KMS-11 (cell line): ENCODE measurements at regions not wholly inside any gene's neighbourhood (a gene's known extent, or its start where the extent isn't known, plus 50 kb on each side); places are given as distances from the start of the nearest gene placed in this dataset.

ENCODE experiments used
- H2AFZ ChIP-seq: fragments of 200-600 bp; sonication (generic); 2 replicates; pipeline ENCODE4 v1.6.1; 2016; ENCODE audit warnings: antibody characterized with exemption, mixed run types, low read depth
- H3K27ac ChIP-seq: fragments of 200-600 bp; sonication (generic); 2 replicates; pipeline ENCODE4 v1.6.1; 2016; ENCODE audit warnings: mild to moderate bottlenecking, mixed run types
- H3K27me3 ChIP-seq: fragments of 200-600 bp; sonication (generic); 2 replicates; pipeline ENCODE4 v1.6.1; 2017; ENCODE audit warnings: mild to moderate bottlenecking, low read depth, mixed run types, moderate library complexity; ENCODE audit not compliant: insufficient read depth
- H3K36me3 ChIP-seq: fragments of 200-600 bp; sonication (generic); 2 replicates; pipeline ENCODE4 v1.6.1; 2017; ENCODE audit warnings: mild to moderate bottlenecking, mixed run types; ENCODE audit not compliant: insufficient read depth
- H3K4me1 ChIP-seq: fragments of 200-600 bp; sonication (generic); 2 replicates; pipeline ENCODE4 v1.6.1; 2016; ENCODE audit warnings: mild to moderate bottlenecking, low read depth, mixed run types; ENCODE audit not compliant: poor library complexity, severe bottlenecking
- H3K4me2 ChIP-seq: fragments of 200-600 bp; sonication (generic); 2 replicates; pipeline ENCODE4 v1.7.0; 2016; ENCODE audit warnings: mild to moderate bottlenecking, mixed run types
- H3K4me3 ChIP-seq: fragments of 200-600 bp; sonication (generic); IDR thresholded peaks from 2 replicates; pipeline ENCODE4 v1.6.1; 2017; ENCODE audit warnings: low read depth, low read length, mixed read lengths; ENCODE audit not compliant: insufficient read depth
- H3K79me2 ChIP-seq: fragments of 200-600 bp; sonication (generic); 2 replicates; pipeline ENCODE4 v1.6.1; 2016; ENCODE audit warnings: low read depth, mixed run types; ENCODE audit not compliant: insufficient read depth
- H3K9ac ChIP-seq: fragments of 200-600 bp; sonication (generic); 2 replicates; pipeline ENCODE4 v1.6.1; 2016; ENCODE audit warnings: mild to moderate bottlenecking, mixed run types
- H4K20me1 ChIP-seq: fragments of 200-600 bp; sonication (generic); 2 replicates; pipeline ENCODE4 v1.6.1; 2016; ENCODE audit warnings: mild to moderate bottlenecking, mixed run types; ENCODE audit not compliant: insufficient read depth
- CTCF ChIP-seq: fragments of 200-600 bp; sonication (generic); conservative IDR thresholded peaks from 2 replicates; pipeline ENCODE4 v1.6.1; 2017; ENCODE audit warnings: low read depth, mild to moderate bottlenecking, antibody characterized with exemption, low read length, moderate library complexity, mixed read lengths

GRCh38 chr6:91447530-91448254 is 860.8 kb upstream of the MAP3K7 start:
- no peak overlapping the region for H3K27ac ChIP-seq
- no peak overlapping the region for H3K4me3 ChIP-seq
- H2AFZ ChIP-seq = no peak overlapping the region

GRCh38 chr6:91447081-91447480 is 860.2 kb upstream of the MAP3K7 start:
- TF ChIP-seq CTCF = no peak
- Histone ChIP-seq H2AFZ (no peak overlapping the region), H3K9ac (no peak overlapping the region), H3K4me2 (no peak overlapping the region), H3K79me2 (no peaks in the 10 kb centered on the region), H3K27ac (no peak overlapping the region), H3K4me3 (no peak overlapping the region), H4K20me1 (no peaks in the 10 kb centered on the region), H3K4me1 (no peaks in the 10 kb centered on the region), H3K36me3 (no peaks in the 10 kb centered on the region), H3K27me3 (no peaks in the 10 kb centered on the region)

More at GRCh38 chr6:91447530-91448254, 860.8 kb upstream of the MAP3K7 start:
- no peaks in the 10 kb centered on the region for H4K20me1 ChIP-seq
- no peak overlapping the region for H3K4me2 ChIP-seq
- H3K4me1 ChIP-seq = no peaks in the 10 kb centered on the region
- TF ChIP-seq CTCF = no peak
- no peaks in the 10 kb centered on the region for H3K27me3 ChIP-seq
- no peaks in the 10 kb centered on the region for H3K36me3 ChIP-seq
- H3K9ac ChIP-seq = no peak overlapping the region
- no peaks in the 10 kb centered on the region for H3K79me2 ChIP-seq

- no peak for TF ChIP-seq CTCF
- no peaks in the 10 kb centered on the region for H3K27me3 ChIP-seq
- H4K20me1 ChIP-seq = no peaks in the 10 kb centered on the region
- no peaks in the 10 kb centered on the region for H3K79me2 ChIP-seq
- no peak overlapping the region for H3K4me2 ChIP-seq
- no peaks in the 10 kb centered on the region for H3K4me1 ChIP-seq
- no peak overlapping the region for H3K27ac ChIP-seq
- no peak overlapping the region for H2AFZ ChIP-seq
- no peaks in the 10 kb centered on the region for H3K36me3 ChIP-seq
- no peak overlapping the region for H3K9ac ChIP-seq
- no peak overlapping the region for H3K4me3 ChIP-seq
Measured at GRCh38 chr6:91443405-91443804, 856.5 kb upstream of the MAP3K7 start.

- no peak overlapping the region for H2AFZ ChIP-seq
- H4K20me1 ChIP-seq = no peaks in the 10 kb centered on the region
- H3K27me3 ChIP-seq = no peaks in the 10 kb centered on the region
- no peaks in the 10 kb centered on the region for H3K4me1 ChIP-seq
- TF ChIP-seq CTCF = no peak
- no peaks in the 10 kb centered on the region for H3K36me3 ChIP-seq
- no peak overlapping the region for H3K4me2 ChIP-seq
- H3K27ac ChIP-seq = no peak overlapping the region
- H3K9ac ChIP-seq = no peak overlapping the region
- H3K79me2 ChIP-seq = no peaks in the 10 kb centered on the region
- H3K4me3 ChIP-seq = no peak overlapping the region
Measured at GRCh38 chr6:91442342-91442741, 855.5 kb upstream of the MAP3K7 start.
